T follicular helper cell (primary cell): ENCODE measurements at regions not wholly inside any gene's neighbourhood (a gene's known extent, or its start where the extent isn't known, plus 50 kb on each side); places are given as distances from the start of the nearest gene placed in this dataset.

Source experiments
- DNase-seq: peaks from one replicate; pipeline ENCODE4 v3.0.0-alpha.2; 2020; ENCODE audit warnings: low read depth

- no peak for DNase-seq
Observed at GRCh38 chr6:147716434-147716833, 207.9 kb downstream of the SAMD5 start.

GRCh38 chr6:147717991-147718390 lies 209.5 kb downstream of the SAMD5 start:
- DNase-seq: no peak

GRCh38 chr6:147722158-147722557 lies 213.7 kb downstream of the SAMD5 start:
- DNase-seq: no peak

- DNase-seq: no peak
Observed at GRCh38 chr6:147724454-147724853, 216.0 kb downstream of the SAMD5 start.

GRCh38 chr6:147726342-147726741 lies 217.9 kb downstream of the SAMD5 start:
- no peak for DNase-seq

- DNase-seq: no peak
Observed at GRCh38 chr6:147728903-147729302, 220.4 kb downstream of the SAMD5 start.

- no peak for DNase-seq
Observed at GRCh38 chr6:147733686-147734085, 225.2 kb downstream of the SAMD5 start.

- no peak for DNase-seq
Observed at GRCh38 chr6:147734151-147734550, 225.7 kb downstream of the SAMD5 start.

- no peak for DNase-seq
Observed at GRCh38 chr6:147735924-147736323, 227.4 kb downstream of the SAMD5 start.

GRCh38 chr6:147737115-147737514 lies 228.6 kb downstream of the SAMD5 start:
- no peak for DNase-seq

GRCh38 chr6:147738099-147738498 lies 229.6 kb downstream of the SAMD5 start:
- no peak for DNase-seq

GRCh38 chr6:147738516-147739162 lies 230.1 kb downstream of the SAMD5 start:
- DNase-seq: no peak

- no peak for DNase-seq
Observed at GRCh38 chr6:147740326-147740725, 231.8 kb downstream of the SAMD5 start.

- DNase-seq: no peak
Observed at GRCh38 chr6:147740916-147741315, 232.4 kb downstream of the SAMD5 start.

- no peak for DNase-seq
Observed at GRCh38 chr6:147741389-147741788, 232.9 kb downstream of the SAMD5 start.

- no peak for DNase-seq
Observed at GRCh38 chr6:147742440-147742839, 233.9 kb downstream of the SAMD5 start.

GRCh38 chr6:147744012-147744411 lies 235.5 kb downstream of the SAMD5 start:
- DNase-seq: no peak

GRCh38 chr6:147749331-147749730 lies 240.8 kb downstream of the SAMD5 start:
- DNase-seq: no peak

GRCh38 chr6:147750413-147750812 lies 241.9 kb downstream of the SAMD5 start:
- no peak for DNase-seq

- DNase-seq: no peak
Observed at GRCh38 chr6:147751232-147751631, 242.7 kb downstream of the SAMD5 start.

GRCh38 chr6:147752689-147753403 lies 244.4 kb downstream of the SAMD5 start:
- DNase-seq: no peak

GRCh38 chr6:147755999-147756398 lies 247.5 kb downstream of the SAMD5 start:
- no peak for DNase-seq

GRCh38 chr6:147756891-147757290 lies 248.4 kb downstream of the SAMD5 start:
- DNase-seq: no peak

GRCh38 chr6:147757291-147757690 lies 248.8 kb downstream of the SAMD5 start:
- no peak for DNase-seq
